ENCODE measurements at regions not wholly inside any gene's neighbourhood (a gene's known extent, or its start where the extent isn't known, plus 50 kb on each side); places are given as distances from the start of the nearest gene placed in this dataset.
"Not testable (repeated sequence)": the region's sequence is repeated elsewhere in the genome, so short reads cannot be mapped to it uniquely, and the experiment has no call there.

DNA sequence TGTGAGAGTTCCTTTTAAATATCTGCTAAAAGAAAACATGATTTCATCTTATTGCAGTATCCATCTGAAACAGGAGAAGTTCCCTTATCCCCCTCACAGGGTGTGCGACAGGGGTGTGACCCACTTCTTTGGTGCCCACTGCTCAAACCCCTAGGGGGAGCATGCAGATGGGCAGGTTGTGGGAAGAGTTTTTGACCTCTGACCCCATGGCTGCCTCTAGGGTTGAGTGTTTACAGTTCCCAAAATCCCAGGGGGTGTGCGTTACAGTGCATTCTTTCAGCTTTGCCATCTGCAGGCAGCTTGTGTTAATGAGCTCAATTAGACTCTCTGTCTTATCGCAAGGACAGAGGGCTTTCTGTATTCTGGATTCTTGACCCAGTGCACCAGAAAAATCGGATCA lies 443.2 kb upstream of the FRG2C start:
- no peak overlapping the region for H3K4me3 ChIP-seq (ENCODE audit: low read length)
- H3K9ac ChIP-seq (ENCODE audit: low read length), result no peak overlapping the region
- no peak overlapping the region for H3K27ac ChIP-seq (ENCODE audit: low read depth, low read length)
- H3K4me1 ChIP-seq (ENCODE audit: control insufficient read depth, insufficient read depth, low read length), result no peaks in the 10 kb centered on the region
- no peaks in the 10 kb centered on the region for H3K27me3 ChIP-seq (ENCODE audit: control insufficient read depth, insufficient read depth, low read length)
- no peaks in the 10 kb centered on the region for H3K36me3 ChIP-seq (ENCODE audit: control insufficient read depth, insufficient read depth, low read length)

DNA sequence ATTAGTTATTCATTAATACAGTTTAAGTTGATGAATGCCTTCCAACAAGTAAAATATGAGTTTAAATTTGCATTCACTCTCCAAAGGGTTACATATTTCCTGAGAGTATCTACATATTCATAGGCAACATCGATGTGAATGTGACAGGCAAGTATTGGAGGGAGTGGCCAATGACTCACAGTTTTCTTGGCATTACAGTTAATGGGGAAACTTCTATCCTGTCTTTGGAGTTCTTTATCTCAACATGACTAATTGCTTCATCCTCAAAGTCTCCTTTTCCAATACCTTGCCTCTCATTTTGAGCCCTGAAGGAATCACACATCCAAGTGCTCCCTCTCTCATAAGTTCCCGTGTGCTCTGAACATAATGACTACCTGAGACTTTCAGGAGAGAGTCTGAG lies 439.7 kb upstream of the FRG2C start:
- Histone ChIP-seq H3K36me3 (ENCODE audit: control insufficient read depth, insufficient read depth, low read length) (no peaks in the 10 kb centered on the region), H3K27me3 (ENCODE audit: control insufficient read depth, insufficient read depth, low read length) (no peaks in the 10 kb centered on the region), H3K27ac (ENCODE audit: low read depth, low read length) (no peak overlapping the region), H3K9ac (ENCODE audit: low read length) (no peak overlapping the region), H3K4me3 (ENCODE audit: low read length) (no peak overlapping the region), H3K4me1 (ENCODE audit: control insufficient read depth, insufficient read depth, low read length) (no peaks in the 10 kb centered on the region)

DNA sequence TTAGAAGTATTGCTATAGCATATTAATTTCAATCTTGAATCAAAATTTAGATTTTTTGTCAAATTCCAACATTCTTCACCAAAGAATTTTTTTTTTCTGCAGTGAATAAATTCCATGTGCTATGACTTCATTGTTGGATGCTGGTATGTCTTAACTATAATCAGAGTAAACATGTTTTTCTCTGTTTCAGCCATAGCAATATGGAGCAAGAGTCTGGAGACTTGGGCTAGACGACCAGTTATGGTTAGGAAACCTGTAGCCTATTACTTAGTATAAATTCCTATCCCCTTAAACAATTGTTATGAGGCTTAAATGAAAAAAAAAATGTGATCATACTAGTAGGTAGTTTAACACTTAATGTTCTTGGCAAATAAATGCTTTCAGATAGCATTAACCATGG lies 431.9 kb upstream of the FRG2C start:
- H3K4me3 ChIP-seq (ENCODE audit: low read length), result no peak overlapping the region

DNA sequence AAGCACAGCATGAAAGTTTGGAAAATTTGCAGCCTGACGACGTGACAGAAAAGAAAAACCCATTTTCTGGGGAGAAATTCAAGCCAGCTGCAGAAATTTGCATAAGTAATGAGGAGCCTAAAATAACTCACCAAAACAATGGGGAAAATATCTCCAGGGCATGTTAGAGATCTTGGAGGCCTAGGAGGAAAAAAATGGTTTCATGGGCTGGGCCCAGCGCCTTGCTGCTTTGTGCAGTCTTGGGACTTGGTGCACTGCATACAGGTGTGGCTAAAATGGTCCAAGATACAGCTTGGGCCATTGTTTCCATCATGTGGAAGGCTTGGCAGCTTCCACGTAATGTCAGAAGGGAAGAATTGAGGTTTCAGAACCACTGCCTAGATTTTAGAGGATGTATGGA lies 428.5 kb upstream of the FRG2C start:
- no peak overlapping the region for H3K4me3 ChIP-seq (ENCODE audit: low read length)
- no peak overlapping the region for H3K27ac ChIP-seq (ENCODE audit: low read depth, low read length)
- H3K4me1 ChIP-seq (ENCODE audit: control insufficient read depth, insufficient read depth, low read length), result no peaks in the 10 kb centered on the region

More for the DNA sequence above, 431.9 kb upstream of the FRG2C start:
- Histone ChIP-seq H3K27ac (ENCODE audit: low read depth, low read length) (no peak overlapping the region), H3K36me3 (ENCODE audit: control insufficient read depth, insufficient read depth, low read length) (no peaks in the 10 kb centered on the region), H3K4me1 (ENCODE audit: control insufficient read depth, insufficient read depth, low read length) (no peaks in the 10 kb centered on the region), H3K27me3 (ENCODE audit: control insufficient read depth, insufficient read depth, low read length) (no peaks in the 10 kb centered on the region), H3K9ac (ENCODE audit: low read length) (no peak overlapping the region)

GRCh38 chr3:75237053-75237452 lies 427.1 kb upstream of the FRG2C start:
- no peak overlapping the region for H3K9ac ChIP-seq (ENCODE audit: low read length)
- no peak overlapping the region for H3K27ac ChIP-seq (ENCODE audit: low read depth, low read length)
- no peak overlapping the region for H3K4me3 ChIP-seq (ENCODE audit: low read length)
- H3K4me1 ChIP-seq (ENCODE audit: control insufficient read depth, insufficient read depth, low read length), result no peaks in the 10 kb centered on the region
- no peaks in the 10 kb centered on the region for H3K27me3 ChIP-seq (ENCODE audit: control insufficient read depth, insufficient read depth, low read length)
- H3K36me3 ChIP-seq (ENCODE audit: control insufficient read depth, insufficient read depth, low read length), result no peaks in the 10 kb centered on the region

More for the DNA sequence above, 428.5 kb upstream of the FRG2C start:
- Histone ChIP-seq H3K9ac (ENCODE audit: low read length) (no peak overlapping the region), H3K27me3 (ENCODE audit: control insufficient read depth, insufficient read depth, low read length) (no peaks in the 10 kb centered on the region), H3K36me3 (ENCODE audit: control insufficient read depth, insufficient read depth, low read length) (no peaks in the 10 kb centered on the region)

GRCh38 chr3:75237477-75237876 lies 426.7 kb upstream of the FRG2C start:
- Histone ChIP-seq H3K36me3 (ENCODE audit: control insufficient read depth, insufficient read depth, low read length) (no peaks in the 10 kb centered on the region), H3K4me3 (ENCODE audit: low read length) (no peak overlapping the region), H3K4me1 (ENCODE audit: control insufficient read depth, insufficient read depth, low read length) (no peaks in the 10 kb centered on the region), H3K27me3 (ENCODE audit: control insufficient read depth, insufficient read depth, low read length) (no peaks in the 10 kb centered on the region), H3K9ac (ENCODE audit: low read length) (no peak overlapping the region), H3K27ac (ENCODE audit: low read depth, low read length) (no peak overlapping the region)

- H3K27ac ChIP-seq (ENCODE audit: low read depth, low read length); H3K27me3 ChIP-seq (ENCODE audit: control insufficient read depth, insufficient read depth, low read length); H3K36me3 ChIP-seq (ENCODE audit: control insufficient read depth, insufficient read depth, low read length); H3K9ac ChIP-seq (ENCODE audit: low read length); H3K4me3 ChIP-seq (ENCODE audit: low read length); H3K4me1 ChIP-seq (ENCODE audit: control insufficient read depth, insufficient read depth, low read length): not testable (repeated sequence)
Measured at GRCh38 chr3:75241226-75241962, 422.7 kb upstream of the FRG2C start.

DNA sequence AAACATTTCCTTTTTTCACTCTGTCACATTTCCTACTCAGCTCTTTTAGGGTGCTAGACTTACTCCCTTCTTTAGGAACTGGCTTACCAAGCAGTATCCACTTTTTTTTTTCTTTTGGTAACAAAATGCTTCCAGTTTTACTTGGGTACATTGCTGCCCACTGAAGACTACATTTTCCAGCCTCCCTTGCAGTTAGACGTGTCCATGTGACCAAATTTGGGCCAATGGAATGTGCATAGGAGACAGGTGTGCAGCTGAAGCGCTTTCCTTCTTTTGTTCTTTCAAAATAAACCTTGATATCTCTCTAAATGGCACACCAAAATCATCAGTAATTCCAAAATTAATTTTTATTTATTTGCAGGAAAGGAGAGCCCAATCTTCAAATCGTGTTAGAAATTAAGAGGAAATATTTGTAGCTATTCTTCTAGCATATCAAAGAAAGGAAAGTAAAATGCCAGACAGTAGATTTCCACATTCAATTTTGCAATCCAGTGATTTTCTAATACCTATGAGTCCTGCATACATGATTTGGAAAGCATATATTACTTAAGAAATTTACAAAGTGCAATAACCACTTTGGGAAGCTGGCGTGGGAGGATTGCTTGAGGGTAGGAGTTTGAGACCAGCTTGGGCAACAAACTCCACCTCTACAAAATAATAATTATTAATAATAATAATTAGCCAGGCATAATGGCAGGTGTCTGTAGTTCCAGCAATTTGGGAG lies 422.0 kb upstream of the FRG2C start:
- no peak overlapping the region for H3K9ac ChIP-seq (ENCODE audit: low read length)
- H3K27me3 ChIP-seq (ENCODE audit: control insufficient read depth, insufficient read depth, low read length), result no peaks in the 10 kb centered on the region
- no peak overlapping the region for H3K4me3 ChIP-seq (ENCODE audit: low read length)
- H3K36me3 ChIP-seq (ENCODE audit: control insufficient read depth, insufficient read depth, low read length), result no peaks in the 10 kb centered on the region
- no peaks in the 10 kb centered on the region for H3K4me1 ChIP-seq (ENCODE audit: control insufficient read depth, insufficient read depth, low read length)
- H3K27ac ChIP-seq (ENCODE audit: low read depth, low read length), result no peak overlapping the region

DNA sequence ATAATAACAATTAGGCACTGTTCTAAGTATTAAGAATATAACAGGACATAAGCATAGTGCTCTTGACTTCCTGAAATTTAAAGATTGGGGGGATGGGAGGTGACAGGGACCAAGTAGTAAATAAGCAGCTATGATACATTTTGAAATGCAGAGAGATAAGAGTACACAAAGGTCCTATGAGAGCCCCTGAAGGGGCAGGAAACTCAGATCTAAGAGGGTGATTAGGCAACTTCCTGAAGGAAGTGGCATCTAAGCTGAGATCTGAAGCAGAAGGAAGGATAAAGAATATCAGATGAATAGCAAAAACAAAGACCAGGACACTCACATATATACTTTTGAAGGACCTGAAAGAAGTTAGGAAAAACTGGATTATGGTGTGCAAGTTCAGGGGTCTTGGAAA lies 415.2 kb upstream of the FRG2C start:
- Histone ChIP-seq H3K27me3 (ENCODE audit: control insufficient read depth, insufficient read depth, low read length) (no peaks in the 10 kb centered on the region), H3K4me3 (ENCODE audit: low read length) (no peak overlapping the region), H3K4me1 (ENCODE audit: control insufficient read depth, insufficient read depth, low read length) (no peaks in the 10 kb centered on the region), H3K9ac (ENCODE audit: low read length) (no peak overlapping the region), H3K36me3 (ENCODE audit: control insufficient read depth, insufficient read depth, low read length) (no peaks in the 10 kb centered on the region), H3K27ac (ENCODE audit: low read depth, low read length) (no peak overlapping the region)

DNA sequence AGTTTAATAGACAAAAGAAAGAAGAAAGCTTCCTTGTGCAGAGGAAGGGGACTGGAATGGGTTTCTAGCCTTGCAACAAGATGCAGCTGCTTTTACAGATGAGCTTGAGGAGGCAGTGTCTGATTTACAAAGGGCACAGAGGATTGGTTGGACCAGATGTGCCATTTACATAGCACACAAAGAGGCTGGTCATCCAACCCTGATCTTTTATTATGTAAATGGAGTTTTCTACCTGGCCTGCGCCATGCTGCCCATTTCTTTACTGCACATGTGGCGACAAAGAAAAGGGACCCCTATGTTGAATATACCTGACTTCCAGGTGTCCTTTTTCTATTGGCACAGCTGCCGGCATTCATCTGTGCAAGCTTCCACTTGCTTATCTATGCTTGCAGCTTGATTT lies 409.4 kb upstream of the FRG2C start:
- H3K27ac ChIP-seq (ENCODE audit: low read depth, low read length), result no peak overlapping the region
- no peaks in the 10 kb centered on the region for H3K36me3 ChIP-seq (ENCODE audit: control insufficient read depth, insufficient read depth, low read length)
- no peaks in the 10 kb centered on the region for H3K4me1 ChIP-seq (ENCODE audit: control insufficient read depth, insufficient read depth, low read length)
- H3K4me3 ChIP-seq (ENCODE audit: low read length), result no peak overlapping the region
- no peaks in the 10 kb centered on the region for H3K27me3 ChIP-seq (ENCODE audit: control insufficient read depth, insufficient read depth, low read length)
- H3K9ac ChIP-seq (ENCODE audit: low read length), result no peak overlapping the region

DNA sequence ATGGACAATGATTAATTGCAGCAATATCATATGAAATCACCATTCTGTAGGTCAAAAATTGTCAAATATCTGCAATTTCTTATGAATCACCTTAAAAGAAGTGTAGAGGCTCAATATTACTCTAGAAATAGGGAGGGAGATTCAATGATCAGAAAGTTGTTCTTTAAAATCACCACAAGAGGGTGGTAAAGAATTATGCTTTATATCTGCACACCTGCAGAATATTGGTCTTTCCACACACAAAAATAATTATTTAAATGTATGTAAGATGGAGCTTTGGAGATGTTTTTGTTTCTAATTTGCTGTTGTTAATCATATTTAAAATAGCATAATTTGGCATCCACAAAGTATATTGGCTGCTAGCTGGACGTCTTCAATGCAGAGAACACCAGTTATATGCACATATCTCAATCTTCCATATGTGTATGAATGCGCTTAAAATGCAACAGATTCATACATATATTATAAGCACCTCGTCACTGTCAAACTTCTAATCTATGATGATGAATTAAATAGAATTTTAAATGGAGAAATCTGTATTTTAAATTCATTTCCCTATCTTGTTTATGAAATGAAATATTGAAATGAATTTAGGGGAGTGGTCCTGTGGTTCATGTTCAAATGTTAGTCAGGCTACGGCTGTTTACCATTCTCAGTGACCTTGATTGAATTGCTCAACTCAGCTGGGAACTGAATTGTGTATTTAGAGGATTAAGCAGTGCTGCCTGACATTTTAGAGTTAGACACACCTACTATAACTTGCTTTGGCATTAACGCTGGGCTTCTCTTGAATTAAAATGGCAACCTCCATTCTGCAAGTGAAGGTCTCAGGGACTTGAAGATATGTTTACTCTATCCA lies 405.1 kb upstream of the FRG2C start:
- not testable (repeated sequence) for H3K4me3 ChIP-seq (ENCODE audit: low read length)

GRCh38 chr3:75260975-75261374 lies 403.2 kb upstream of the FRG2C start:
- H3K36me3 ChIP-seq (ENCODE audit: control insufficient read depth, insufficient read depth, low read length); H3K4me3 ChIP-seq (ENCODE audit: low read length); H3K27ac ChIP-seq (ENCODE audit: low read depth, low read length); H3K27me3 ChIP-seq (ENCODE audit: control insufficient read depth, insufficient read depth, low read length); H3K9ac ChIP-seq (ENCODE audit: low read length); H3K4me1 ChIP-seq (ENCODE audit: control insufficient read depth, insufficient read depth, low read length): not testable (repeated sequence)

More for the DNA sequence above, 405.1 kb upstream of the FRG2C start:
- H3K27ac ChIP-seq (ENCODE audit: low read depth, low read length); H3K36me3 ChIP-seq (ENCODE audit: control insufficient read depth, insufficient read depth, low read length); H3K27me3 ChIP-seq (ENCODE audit: control insufficient read depth, insufficient read depth, low read length); H3K4me1 ChIP-seq (ENCODE audit: control insufficient read depth, insufficient read depth, low read length); H3K9ac ChIP-seq (ENCODE audit: low read length): not testable (repeated sequence)
